H1 (cell line): ENCODE measurements at regions not wholly inside any gene's neighbourhood (a gene's known extent, or its start where the extent isn't known, plus 50 kb on each side); places are given as distances from the start of the nearest gene placed in this dataset.

Experiments used
- CTCF ChIA-PET: fragments of 300-600 bp; sonication (Branson Sonifier 250); formaldehyde crosslinking; loops from one replicate; lab custom pipeline; 2021; ENCODE audit not compliant: partially characterized antibody; lab: Charles Lee
- POLR2A ChIA-PET: fragments of 300-600 bp; sonication (Branson Sonifier 250); formaldehyde crosslinking; loops from one replicate; lab custom pipeline; 2021; ENCODE audit warnings: inconsistent platforms; ENCODE audit not compliant: partially characterized antibody; lab: Charles Lee
- DNase-seq, 2 experiments: peaks; one replicate each; pipeline versions ENCODE4 v3.0.0 to v3.0.0-alpha.2; 2010 to 2022; ENCODE audit warnings: low spot score in 2 of 2, low read depth in 1 of 2, mixed read lengths in 1 of 2
- FAIRE-seq: peaks from 2 replicates; lab custom pipeline; 2011; peaks lifted over from hg19 to GRCh38; lab: Jason Lieb, UNC
- H2AFZ ChIP-seq: 2 replicates; pipeline ENCODE4 v1.8.1; 2012; ENCODE audit warnings: low read length, inconsistent platforms
- H2AK5ac ChIP-seq: 2 replicates; pipeline ENCODE4 v1.6.1; 2013; ENCODE audit warnings: low read depth, low read length
- H2BK120ac ChIP-seq: replicated peaks from 2 replicates; pipeline ENCODE3; 2013; ENCODE audit warnings: low read depth, low read length, inconsistent platforms
- H2BK12ac ChIP-seq: 2 replicates; pipeline ENCODE4 v1.6.1; 2013; ENCODE audit warnings: low read depth, low read length
- H2BK15ac ChIP-seq: 2 replicates; pipeline ENCODE4 v1.6.1; 2013; ENCODE audit warnings: low read length
- H2BK20ac ChIP-seq: 2 replicates; pipeline ENCODE4 v1.6.1; 2013; ENCODE audit warnings: low read length
- H2BK5ac ChIP-seq: 2 replicates; pipeline ENCODE4 v1.6.1; 2013; ENCODE audit warnings: low read depth, low read length
- H3K14ac ChIP-seq: 2 replicates; pipeline ENCODE4 v1.6.1; 2013; ENCODE audit warnings: inconsistent platforms; ENCODE audit not compliant: insufficient read length
- H3K18ac ChIP-seq: 2 replicates; pipeline ENCODE4 v1.6.1; 2013; ENCODE audit warnings: low read length; ENCODE audit errors: extremely low read depth
- H3K23ac ChIP-seq: 2 replicates; pipeline ENCODE4 v1.6.1; 2013; ENCODE audit warnings: inconsistent platforms; ENCODE audit not compliant: insufficient read length
- H3K23me2 ChIP-seq: 2 replicates; pipeline ENCODE4 v1.6.1; 2013; ENCODE audit warnings: low read depth, low read length
- H3K27ac ChIP-seq: 2 replicates; pipeline ENCODE4 v1.6.1; 2011; ENCODE audit warnings: low read depth, low read length, inconsistent platforms
- H3K27me3 ChIP-seq, 4 experiments: replicated peaks in 1 of 4; 1 replicate in 1 of 4; 2 replicates in 3 of 4; pipeline versions ENCODE4 v1.6.1 to v1.8.1; 2011 to 2013; ENCODE audit warnings: low read length in 3 of 4, mild to moderate bottlenecking in 3 of 4, inconsistent platforms in 2 of 4, mixed read lengths in 2 of 4, moderate library complexity in 1 of 4; ENCODE audit not compliant: control insufficient read depth in 3 of 4, insufficient read depth in 3 of 4; ENCODE audit errors: extremely low read depth in 1 of 4
- H3K36me3 ChIP-seq, 4 experiments: 2 replicates each; pipeline versions ENCODE4 v1.6.1 to v1.8.1; 2011 to 2013; ENCODE audit warnings: mild to moderate bottlenecking in 4 of 4, low read length in 3 of 4, moderate library complexity in 2 of 4, control low read depth in 1 of 4, inconsistent platforms in 1 of 4; ENCODE audit not compliant: insufficient read depth in 4 of 4, control insufficient read depth in 2 of 4
- H3K4ac ChIP-seq: replicated peaks from 2 replicates; pipeline ENCODE3; 2013; ENCODE audit warnings: low read length, low read depth, mixed read lengths, inconsistent platforms; ENCODE audit not compliant: insufficient read length
- H3K4me1 ChIP-seq, 4 experiments: replicated peaks in 1 of 4; 1 replicate in 1 of 4; 2 replicates in 3 of 4; pipeline versions ENCODE4 v1.6.1 to v1.8.1; 2011 to 2013; ENCODE audit warnings: low read length in 3 of 4, inconsistent platforms in 2 of 4, mixed read lengths in 1 of 4; ENCODE audit not compliant: insufficient read depth in 4 of 4, control insufficient read depth in 3 of 4
- H3K4me2 ChIP-seq, 2 experiments: 2 replicates each; pipeline versions ENCODE4 v1.6.1 to v1.8.1; 2011 to 2013; ENCODE audit warnings: low read depth in 2 of 2, low read length in 2 of 2, control low read depth in 1 of 2, inconsistent platforms in 1 of 2, mild to moderate bottlenecking in 1 of 2; ENCODE audit not compliant: insufficient read depth in 1 of 2
- H3K4me3 ChIP-seq, 4 experiments: fragments of 200-600, 300-600 bp in 1 of 4; sonication (generic), shearing (Covaris generic), sonication (Bioruptor Twin) in 1 of 4; 2 replicates each; pipeline versions ENCODE4 v1.5.1 to v1.8.1; 2011 to 2016; ENCODE audit warnings: low read length in 4 of 4, low read depth in 3 of 4, control low read depth in 2 of 4, inconsistent platforms in 2 of 4, mild to moderate bottlenecking in 2 of 4, mixed read lengths in 1 of 4, moderate library complexity in 1 of 4; ENCODE audit not compliant: insufficient read depth in 2 of 4; ENCODE audit errors: extremely low read depth in 1 of 4
- H3K56ac ChIP-seq: replicated peaks from 2 replicates; pipeline ENCODE3; 2013; ENCODE audit warnings: low read depth, mild to moderate bottlenecking, mixed read lengths, low read length, inconsistent platforms; ENCODE audit not compliant: insufficient read length
- H3K79me1 ChIP-seq: 2 replicates; pipeline ENCODE4 v1.6.1; 2013; ENCODE audit warnings: low read depth, low read length, control low read depth
- H3K79me2 ChIP-seq, 2 experiments: 2 replicates each; pipeline versions ENCODE4 v1.6.1 to v1.8.1; 2012 to 2013; ENCODE audit warnings: low read length in 2 of 2, mild to moderate bottlenecking in 2 of 2, inconsistent platforms in 1 of 2; ENCODE audit not compliant: insufficient read depth in 2 of 2, control insufficient read depth in 1 of 2
- H3K9ac ChIP-seq, 4 experiments: replicated peaks in 1 of 4; 1 replicate in 1 of 4; 2 replicates in 3 of 4; pipeline versions ENCODE4 v1.6.1 to v1.8.1; 2011 to 2013; ENCODE audit warnings: low read depth in 3 of 4, low read length in 3 of 4, control low read depth in 2 of 4, mild to moderate bottlenecking in 2 of 4, moderate library complexity in 2 of 4, inconsistent platforms in 1 of 4; ENCODE audit errors: extremely low read depth in 1 of 4
- H3K9me3 ChIP-seq, 2 experiments: 2 replicates each; pipeline versions ENCODE4 v1.6.1 to v1.8.1; 2012 to 2013; ENCODE audit warnings: mild to moderate bottlenecking in 2 of 2, moderate library complexity in 2 of 2, control low read depth in 1 of 2, inconsistent platforms in 1 of 2, low read depth in 1 of 2, low read length in 1 of 2, mixed read lengths in 1 of 2; ENCODE audit not compliant: insufficient read depth in 2 of 2
- H4K20me1 ChIP-seq, 2 experiments: replicated peaks in 1 of 2; 2 replicates each; pipeline versions ENCODE3 to v1.8.1; 2011 to 2013; ENCODE audit warnings: inconsistent platforms in 2 of 2, low read length in 2 of 2, mild to moderate bottlenecking in 1 of 2; ENCODE audit not compliant: insufficient read depth in 2 of 2, control insufficient read depth in 1 of 2
- H4K5ac ChIP-seq: 2 replicates; pipeline ENCODE4 v1.6.1; 2013; ENCODE audit warnings: low read length, low read depth, mixed read lengths, inconsistent platforms; ENCODE audit not compliant: insufficient read length
- H4K8ac ChIP-seq: 2 replicates; pipeline ENCODE4 v1.8.0; 2013; ENCODE audit warnings: mild to moderate bottlenecking, moderate library complexity, low read length, inconsistent platforms; ENCODE audit not compliant: insufficient read depth; ENCODE audit errors: extremely low read depth
- H4K91ac ChIP-seq: replicated peaks from 2 replicates; pipeline ENCODE3; 2013; ENCODE audit warnings: low read length, mixed read lengths, inconsistent platforms; ENCODE audit not compliant: insufficient read length
- BRCA1 ChIP-seq: IDR thresholded peaks from 2 replicates; pipeline ENCODE4 v1.6.1; 2012; ENCODE audit warnings: low read depth, low read length, improper control_type of control experiment
- JUND ChIP-seq: IDR thresholded peaks from 2 replicates; pipeline ENCODE4 v1.6.1; 2011; ENCODE audit warnings: mild to moderate bottlenecking, improper control_type of control experiment, low read length
- SIRT6 ChIP-seq: IDR thresholded peaks from one replicate; pipeline ENCODE4 v1.7.1; 2012; ENCODE audit warnings: low read length, inconsistent platforms
- WGBS, 2 experiments: shearing (Covaris generic) in 1 of 2; methylation state at CpG; one replicate each; pipeline versions ENCODE4 v1.1.6 to v1.1.7; 2013 to 2015; ENCODE audit warnings: low lambda C conversion rate in 2 of 2, mixed read lengths in 2 of 2, inconsistent platforms in 1 of 2, low coverage in 1 of 2, missing lambda C conversion rate in 1 of 2; ENCODE audit not compliant: insufficient replicate concordance in 2 of 2, insufficient coverage in 1 of 2, insufficient read length in 1 of 2; ENCODE audit errors: extremely low coverage in 1 of 2, missing lambda C conversion rate in 1 of 2; 5-methylcytosine and 5-hydroxymethylcytosine counted together

- no peak overlapping the region for H3K23ac ChIP-seq
- H3K27me3 ChIP-seq, result no peaks in the 10 kb centered on the region
- H3K79me2 ChIP-seq, result no peaks in the 10 kb centered on the region
- no peak overlapping the region for H3K14ac ChIP-seq
- no peak overlapping the region for H3K4me2 ChIP-seq
- no peaks in the 10 kb centered on the region for H3K79me1 ChIP-seq
- no peak overlapping the region for H4K5ac ChIP-seq
- FAIRE-seq (no peak), DNase-seq (no peak)
- no peaks in the 10 kb centered on the region for H3K36me3 ChIP-seq
- H2BK120ac ChIP-seq, result no peak overlapping the region
- H3K27ac ChIP-seq, result no peak overlapping the region
- H4K91ac ChIP-seq, result no peak overlapping the region
- ChIA-PET POLR2A (no interaction called here), CTCF (interaction anchor here (0.6 to 24.2 kb wide), 18 partner anchors 8 to 645 kb away, joined by 3 to 682 read pairs (median 5); no protein-coding TSS in a partner anchor)
- no peak overlapping the region for H3K9ac ChIP-seq
- H3K23me2 ChIP-seq, result no peaks in the 10 kb centered on the region
- no peak overlapping the region for H3K4me3 ChIP-seq
- H3K9me3 ChIP-seq, result no peaks in the 10 kb centered on the region
- H2BK15ac ChIP-seq, result no peak overlapping the region
- no peak overlapping the region for H2BK12ac ChIP-seq
- H3K4ac ChIP-seq, result no peak overlapping the region
- H4K20me1 ChIP-seq, result no peaks in the 10 kb centered on the region
- H3K4me1 ChIP-seq, result no peaks in the 10 kb centered on the region
- H2BK20ac ChIP-seq, result no peak overlapping the region
- H3K56ac ChIP-seq, result no peak overlapping the region
- TF ChIP-seq BRCA1, result no peak
- TF ChIP-seq JUND, result no peak
- TF ChIP-seq SIRT6, result no peak
- no peak overlapping the region for H2BK5ac ChIP-seq
- WGBS, 2 experiments, result 89% methylated on average over 5 of the region's 5 CpGs; no CpG with 5 or more reads in 1 of the 2 experiments
- no peak overlapping the region for H3K18ac ChIP-seq
- no peak overlapping the region for H4K8ac ChIP-seq
- H2AK5ac ChIP-seq, result no peak overlapping the region
- H2AFZ ChIP-seq, result no peak overlapping the region
Measured at GRCh38 chr7:142454862-142455261, 197.0 kb upstream of the PRSS58 start.
